Inferior parietal cortex (tissue), 1 donor: ENCODE measurements at regions not wholly inside any gene's neighbourhood (a gene's known extent, or its start where the extent isn't known, plus 50 kb on each side); places are given as distances from the start of the nearest gene placed in this dataset.

Experiments
- DNase-seq: peaks from one replicate; pipeline ENCODE4 v3.0.0-alpha.2; 2016; ENCODE audit errors: extremely low spot score

DNA sequence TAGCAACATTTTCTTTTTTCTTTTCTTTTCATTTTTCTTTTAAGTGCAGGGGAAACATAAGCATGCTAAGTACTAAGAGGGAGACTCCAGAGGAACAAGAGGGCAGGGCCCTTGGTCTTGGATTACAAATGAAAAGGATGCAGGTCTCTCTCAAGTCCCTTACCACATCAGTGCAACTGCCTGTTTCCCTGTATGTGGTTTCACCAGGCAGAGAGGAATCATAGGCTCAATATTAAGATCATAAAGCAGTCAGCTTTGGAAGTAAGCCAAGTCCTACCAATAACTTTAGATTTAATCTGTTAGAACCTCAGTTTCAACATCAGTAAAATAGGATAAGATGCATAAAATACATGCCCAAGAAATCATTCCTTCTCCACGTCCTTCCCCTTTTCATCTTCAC lies 422.7 kb upstream of the PAPPA start:
- no peak for DNase-seq

DNA sequence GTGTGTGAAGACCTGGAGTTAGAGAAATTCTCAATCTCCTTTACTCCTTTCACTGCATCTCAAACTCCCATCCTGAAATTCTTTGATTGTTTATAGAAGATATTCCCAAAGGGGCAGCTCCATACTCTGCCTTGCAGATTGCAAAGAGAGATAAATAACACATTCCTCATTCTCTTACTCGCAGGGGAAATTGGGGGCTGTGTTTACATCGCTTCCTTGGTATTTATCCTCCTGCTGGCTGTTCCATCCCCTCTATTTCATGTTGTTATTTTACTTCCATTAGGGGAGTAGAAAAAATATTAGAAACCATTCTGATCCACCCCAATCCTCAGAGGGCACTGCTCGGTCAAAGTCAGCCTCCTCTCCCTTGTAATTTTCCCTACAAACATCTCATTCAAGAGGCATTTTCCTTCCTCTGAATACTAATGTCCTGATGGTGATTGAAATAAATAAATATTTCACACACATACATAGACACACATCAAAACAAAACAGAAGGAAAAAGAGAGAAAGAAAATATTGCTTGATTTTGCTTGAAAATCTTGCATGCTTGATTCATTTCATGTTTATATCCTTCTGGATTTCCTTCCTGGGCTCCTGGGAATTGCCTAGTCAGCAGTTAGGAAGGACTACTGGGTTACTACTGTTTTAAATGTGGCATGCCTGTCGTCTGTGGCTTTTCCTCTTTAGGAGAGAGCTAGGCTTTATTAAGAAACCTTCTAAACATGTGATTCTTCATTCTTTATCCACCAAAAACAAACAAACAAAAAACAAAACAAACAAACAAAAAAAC lies 420.1 kb upstream of the PAPPA start:
- DNase-seq, result no peak

DNA sequence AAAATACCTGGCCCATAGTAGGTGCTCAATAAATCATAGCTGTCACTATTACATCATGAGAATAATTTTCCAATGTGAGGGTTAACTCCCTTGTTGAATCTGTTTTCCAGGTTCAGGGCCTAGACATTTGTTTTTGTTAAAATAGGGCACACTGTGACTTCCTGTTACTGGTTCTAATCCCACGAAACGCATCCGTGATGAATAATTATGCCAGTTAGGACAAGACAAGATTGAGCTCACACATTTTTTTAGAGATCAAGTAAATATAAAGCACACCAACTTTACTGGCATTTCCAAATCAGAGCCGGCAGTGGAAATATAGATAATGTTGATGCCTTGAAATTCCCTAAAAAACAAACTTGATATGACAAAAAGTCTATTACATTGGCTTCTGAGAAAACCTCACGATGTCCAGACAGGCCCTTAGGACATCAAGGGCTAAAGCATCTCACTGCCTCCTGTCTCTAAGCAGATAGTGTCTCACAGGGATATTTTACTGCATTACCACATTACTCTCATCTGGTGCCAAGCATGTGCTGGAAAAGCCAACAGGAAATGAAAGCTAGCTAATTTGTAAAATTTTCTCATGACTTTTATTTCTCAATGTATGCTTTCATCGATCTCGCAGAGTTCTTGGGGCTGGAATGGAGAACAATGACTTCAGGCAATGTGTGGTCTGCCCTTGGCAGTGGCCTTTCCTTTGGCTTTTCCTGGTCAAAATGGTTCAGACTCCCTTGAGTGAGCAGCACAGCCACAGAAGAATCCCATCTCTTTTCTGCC lies 414.3 kb upstream of the PAPPA start:
- DNase-seq, result no peak

DNA sequence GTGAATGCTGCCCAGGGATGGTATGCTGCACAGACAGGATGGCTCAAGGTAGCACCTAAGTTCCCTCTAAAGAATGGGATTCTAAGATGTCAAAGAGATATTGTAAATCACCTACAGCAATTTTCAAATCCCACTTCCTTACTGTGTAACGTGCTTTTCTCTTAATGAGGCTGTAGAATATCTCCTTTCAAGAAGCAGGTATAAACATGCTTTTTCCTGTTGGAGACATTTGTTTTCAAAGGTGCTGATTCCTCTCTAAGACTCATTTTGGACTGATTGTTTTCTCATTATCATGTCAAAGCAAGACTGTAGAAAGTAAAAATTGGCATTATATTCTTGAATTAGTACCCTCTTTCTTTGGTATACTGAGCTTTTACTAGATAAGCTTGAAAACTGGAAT lies 412.6 kb upstream of the PAPPA start:
- no peak for DNase-seq

DNA sequence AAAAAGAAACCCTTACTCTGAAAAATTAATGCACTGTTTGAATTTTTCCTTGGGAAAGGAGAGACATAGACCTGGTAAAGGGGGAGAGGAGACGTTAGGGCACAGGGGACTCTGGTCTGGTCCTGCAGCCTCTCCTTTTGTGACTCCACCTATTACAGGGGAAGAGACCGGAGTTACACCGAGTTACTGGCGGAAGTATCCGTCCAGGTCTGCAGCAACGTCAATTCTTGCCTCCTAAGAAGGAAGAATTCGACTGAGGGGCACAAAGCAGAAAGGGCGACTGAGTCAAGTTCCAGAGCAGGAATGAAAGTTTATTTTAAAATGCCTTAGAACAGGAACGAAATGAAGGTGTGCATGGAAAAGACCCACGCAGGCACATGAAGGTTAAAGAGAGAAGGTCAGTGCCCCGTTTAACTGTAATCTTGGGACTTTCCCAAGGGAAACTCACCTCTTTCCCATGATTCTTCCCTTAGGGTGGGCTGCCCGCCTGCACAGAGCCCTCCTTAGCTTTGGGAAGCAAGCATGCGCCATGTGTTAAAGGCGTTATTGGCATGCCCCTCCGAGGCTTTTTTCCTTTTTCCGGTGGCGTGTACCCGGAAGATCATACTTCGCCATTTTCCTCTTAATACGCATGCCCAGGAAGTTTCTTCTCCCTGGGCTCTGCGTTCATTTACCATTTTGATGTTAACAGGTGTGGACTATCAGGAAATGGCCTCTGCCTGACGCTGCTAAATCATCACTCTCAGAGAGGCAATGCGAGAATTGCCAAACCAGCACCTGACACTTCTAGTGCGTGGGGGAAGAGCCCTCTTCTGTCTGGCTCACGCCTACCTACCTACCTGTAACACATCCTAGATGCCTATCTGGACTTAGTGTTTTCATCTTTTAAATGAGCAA lies 409.6 kb upstream of the PAPPA start:
- DNase-seq, result no peak

DNA sequence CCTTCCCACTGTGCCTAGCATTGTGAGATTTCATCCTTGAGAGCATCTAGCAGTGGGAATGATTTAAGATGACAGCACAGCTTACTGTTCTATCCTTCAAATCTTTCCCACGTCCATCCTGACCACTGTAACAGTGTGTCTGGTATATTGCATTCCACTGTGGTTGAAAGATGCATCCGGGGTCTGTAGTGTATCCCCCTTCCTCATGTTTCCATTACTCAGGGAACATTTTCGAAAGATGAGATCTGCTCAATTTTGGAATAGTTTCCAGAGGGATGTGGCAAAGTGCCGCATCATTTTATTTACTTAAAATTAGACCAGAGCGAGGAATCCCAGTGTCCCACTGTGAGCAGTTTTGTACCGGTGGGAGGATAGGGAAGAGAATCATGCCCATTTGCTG lies 407.1 kb upstream of the PAPPA start:
- no peak for DNase-seq

DNA sequence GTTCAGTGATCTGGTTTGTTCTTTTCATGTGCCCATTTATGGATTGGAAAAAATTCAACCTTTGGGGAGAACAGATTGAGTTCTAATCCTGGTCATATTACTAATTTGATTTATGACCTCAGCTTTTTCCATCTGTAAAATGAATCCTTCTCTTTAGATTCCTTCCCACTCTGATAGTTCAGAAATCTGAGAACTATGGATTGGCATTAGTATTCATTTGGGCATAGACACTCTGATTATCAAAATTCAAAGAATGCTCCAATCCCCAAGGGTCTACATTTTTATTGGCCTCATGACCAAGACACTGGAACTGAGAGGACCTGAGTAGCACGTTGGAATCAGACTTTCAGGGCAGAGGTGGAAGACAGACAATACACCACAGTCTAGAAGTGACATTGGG lies 405.9 kb upstream of the PAPPA start:
- DNase-seq, result no peak

DNA sequence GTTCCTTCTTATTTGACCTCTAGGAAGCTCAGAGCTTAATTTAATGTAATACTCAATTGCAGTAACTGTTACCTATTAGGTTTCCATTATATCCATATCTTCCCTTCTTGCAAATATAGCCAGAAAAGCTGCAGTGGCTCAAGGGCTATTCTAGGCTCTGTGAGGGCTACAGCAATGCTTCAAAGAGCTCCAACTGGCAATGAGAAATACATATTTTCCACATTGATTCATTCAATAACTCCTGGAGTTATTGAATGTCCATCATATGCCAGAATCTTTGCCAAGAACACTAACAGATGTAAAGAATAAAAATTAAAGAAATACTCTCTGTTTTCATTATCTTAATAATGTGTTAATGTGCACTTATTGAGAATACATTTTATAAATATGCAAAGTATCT lies 396.9 kb upstream of the PAPPA start:
- DNase-seq, result no peak

DNA sequence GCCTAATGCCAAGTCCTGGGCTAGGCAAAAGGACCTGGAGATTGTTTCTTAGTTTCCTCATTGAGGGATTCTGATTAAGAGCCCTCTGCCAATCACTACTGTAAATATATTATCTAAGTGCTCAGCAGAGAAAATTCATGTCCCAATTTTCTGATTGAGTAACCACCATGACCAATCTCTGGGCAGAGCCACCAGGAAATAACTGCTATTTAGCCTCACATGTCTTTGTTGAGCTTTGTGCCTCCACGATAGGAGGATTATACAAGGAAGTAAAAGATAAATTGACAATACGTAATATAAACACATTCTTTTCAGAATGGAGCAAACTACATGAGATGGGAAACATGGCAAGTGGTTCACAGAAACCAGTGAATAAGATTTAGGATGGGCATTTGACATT lies 396.1 kb upstream of the PAPPA start:
- no peak for DNase-seq

DNA sequence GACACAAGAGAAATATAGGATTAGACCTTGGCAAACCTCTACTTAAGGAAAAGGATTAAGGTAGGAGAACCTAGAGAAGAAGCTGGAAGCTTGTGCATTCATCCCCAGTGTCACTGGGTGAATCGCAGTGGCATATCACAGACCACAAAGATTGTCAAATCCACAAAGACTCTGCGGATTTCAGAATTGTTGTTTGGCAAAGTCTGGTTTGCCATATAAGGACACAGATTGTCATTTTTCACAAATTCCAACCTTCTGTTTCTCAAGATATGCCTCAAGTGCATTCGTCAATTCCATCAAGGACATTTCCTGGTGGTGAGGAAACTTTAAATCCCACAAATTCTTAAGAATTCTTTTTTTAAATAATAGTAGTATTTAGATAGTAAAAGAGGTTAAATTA lies 395.1 kb upstream of the PAPPA start:
- no peak for DNase-seq

DNA sequence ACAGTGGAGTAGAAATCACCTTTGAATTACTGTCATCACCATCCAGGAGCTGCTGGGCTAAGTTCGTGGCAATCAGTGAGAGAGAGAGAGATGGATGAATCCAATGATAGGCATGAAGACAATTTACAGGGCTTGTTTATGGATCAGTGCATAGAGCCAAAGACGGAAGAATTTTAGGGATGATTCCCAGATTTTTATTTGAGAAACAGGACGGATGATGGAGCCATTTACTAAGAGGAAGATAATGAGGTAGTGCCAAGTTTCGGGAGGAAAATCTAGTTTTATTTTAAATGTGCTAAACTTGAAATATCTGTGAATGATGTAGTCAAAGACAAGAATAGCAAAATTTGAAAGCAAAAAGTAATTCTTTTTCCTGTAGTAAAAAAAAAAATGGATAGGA lies 394.2 kb upstream of the PAPPA start:
- DNase-seq, result no peak

DNA sequence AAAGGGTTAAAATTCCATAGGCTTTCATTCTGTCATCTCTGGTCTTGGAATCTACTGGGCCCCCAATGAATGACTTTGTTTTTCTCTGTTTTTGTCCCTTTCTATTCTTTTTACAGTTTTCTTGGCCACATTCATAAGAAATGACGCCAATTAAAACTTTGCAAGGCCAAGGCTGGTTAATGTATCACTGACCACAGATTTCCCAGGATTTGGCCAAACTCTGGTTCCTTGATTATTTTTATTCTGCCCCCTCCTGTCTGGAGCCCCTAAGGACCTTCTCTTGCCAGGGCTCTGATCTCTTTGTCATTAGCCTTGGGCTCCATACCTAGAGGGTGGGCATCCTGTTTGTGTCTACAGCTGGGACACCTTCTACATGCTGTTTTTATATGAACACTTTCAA lies 388.9 kb upstream of the PAPPA start:
- DNase-seq, result no peak

DNA sequence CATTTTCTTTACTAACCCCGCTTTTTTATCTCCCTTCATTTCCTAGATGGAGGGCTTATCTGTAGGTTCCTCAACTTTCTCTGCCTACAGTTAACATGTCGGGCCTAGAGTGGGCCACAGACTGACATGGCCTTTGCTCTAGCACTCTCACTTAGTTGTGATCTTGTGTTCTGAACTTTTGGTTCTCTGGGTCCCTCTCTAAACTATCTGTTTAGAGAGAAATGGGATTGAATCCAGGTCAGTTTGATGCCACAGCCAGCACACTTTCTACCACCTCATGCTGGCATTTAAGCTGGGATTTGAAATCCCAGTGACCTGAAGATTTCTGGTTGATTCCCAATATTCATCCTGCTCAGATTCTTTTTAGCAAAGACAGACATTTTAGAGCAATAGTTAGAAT lies 388.5 kb upstream of the PAPPA start:
- DNase-seq, result no peak

DNA sequence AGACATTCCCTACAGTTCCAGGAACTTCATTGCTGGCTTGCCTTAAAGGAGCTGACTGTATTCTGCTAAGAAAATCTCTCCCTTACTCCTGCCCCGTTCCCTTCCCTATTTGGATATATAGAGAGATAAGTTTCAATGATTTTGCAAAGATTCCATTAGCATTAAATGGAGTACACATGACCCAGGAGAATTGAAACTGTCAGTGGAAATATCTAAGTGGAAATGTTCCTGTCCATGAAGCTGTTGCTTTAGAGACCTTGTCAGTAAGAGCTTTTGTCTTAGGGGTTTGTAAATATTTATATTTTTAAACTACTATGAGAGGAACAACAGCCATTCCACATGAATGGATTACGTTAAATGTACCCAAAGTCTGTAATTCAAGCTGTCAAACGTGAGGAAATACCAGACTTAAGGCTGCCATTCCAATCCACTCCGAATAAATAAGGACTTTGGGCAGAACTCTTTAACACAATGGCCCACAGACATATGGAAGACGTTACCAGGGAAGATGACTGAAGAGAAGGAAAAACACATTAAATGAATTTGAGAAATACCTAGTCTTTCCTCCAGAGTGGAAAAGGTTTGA lies 387.1 kb upstream of the PAPPA start:
- no peak for DNase-seq

DNA sequence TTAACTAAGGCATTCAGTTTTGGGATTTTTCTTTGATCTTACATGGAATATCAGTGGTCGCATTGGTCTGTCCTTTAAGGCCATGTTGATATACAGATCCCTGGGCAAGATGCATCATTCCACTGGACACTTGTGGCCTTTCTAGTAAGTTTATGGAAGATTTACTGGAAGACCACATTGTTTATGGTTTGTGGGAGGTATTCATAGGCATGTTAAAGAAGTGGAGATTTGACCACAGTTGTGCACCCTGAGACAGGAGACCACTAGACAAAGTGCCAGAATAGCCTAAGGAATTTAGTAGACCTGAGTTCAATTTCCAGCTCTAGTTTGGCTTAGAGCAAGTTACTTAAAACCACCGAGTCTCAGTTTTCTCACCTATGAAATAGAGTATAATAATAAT lies 383.1 kb upstream of the PAPPA start:
- DNase-seq, result no peak

DNA sequence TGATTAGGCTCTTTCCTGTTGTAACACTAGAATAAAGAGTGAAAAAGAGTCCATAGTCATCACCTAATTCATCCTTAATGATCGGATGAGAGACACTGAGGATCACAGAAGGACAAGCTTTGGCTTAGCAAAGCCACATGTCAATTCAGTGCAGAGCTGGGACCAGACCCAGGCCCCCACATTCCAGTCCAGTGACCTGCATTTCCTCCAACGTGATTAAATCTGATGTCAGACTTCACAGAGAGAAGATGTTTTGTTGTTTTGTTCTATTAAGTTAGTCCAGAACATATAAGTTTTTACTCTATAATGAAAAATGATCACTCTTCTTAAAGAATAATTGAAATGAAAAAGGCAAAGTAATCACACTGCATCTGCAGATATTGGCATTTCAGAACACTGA lies 377.9 kb upstream of the PAPPA start:
- no peak for DNase-seq

DNA sequence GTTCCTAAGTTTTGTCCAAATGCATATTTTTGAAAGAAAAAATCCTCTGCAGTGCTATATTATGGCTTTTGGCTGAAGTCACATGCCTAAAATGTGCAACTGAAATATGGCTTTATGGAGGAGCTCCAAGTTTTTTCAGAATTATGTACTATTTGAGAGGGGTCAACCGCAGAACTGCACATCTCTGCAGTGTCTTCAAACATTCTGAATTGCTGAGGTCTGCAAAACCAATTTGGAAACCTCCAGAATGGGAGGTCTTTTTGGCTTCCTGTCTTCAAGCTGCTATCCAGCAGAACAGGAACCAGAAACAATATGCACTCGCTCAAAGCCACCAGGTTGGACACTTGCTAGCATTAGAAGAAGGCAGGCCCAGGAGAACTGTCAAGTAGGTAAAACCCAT lies 376.0 kb upstream of the PAPPA start:
- no peak for DNase-seq

DNA sequence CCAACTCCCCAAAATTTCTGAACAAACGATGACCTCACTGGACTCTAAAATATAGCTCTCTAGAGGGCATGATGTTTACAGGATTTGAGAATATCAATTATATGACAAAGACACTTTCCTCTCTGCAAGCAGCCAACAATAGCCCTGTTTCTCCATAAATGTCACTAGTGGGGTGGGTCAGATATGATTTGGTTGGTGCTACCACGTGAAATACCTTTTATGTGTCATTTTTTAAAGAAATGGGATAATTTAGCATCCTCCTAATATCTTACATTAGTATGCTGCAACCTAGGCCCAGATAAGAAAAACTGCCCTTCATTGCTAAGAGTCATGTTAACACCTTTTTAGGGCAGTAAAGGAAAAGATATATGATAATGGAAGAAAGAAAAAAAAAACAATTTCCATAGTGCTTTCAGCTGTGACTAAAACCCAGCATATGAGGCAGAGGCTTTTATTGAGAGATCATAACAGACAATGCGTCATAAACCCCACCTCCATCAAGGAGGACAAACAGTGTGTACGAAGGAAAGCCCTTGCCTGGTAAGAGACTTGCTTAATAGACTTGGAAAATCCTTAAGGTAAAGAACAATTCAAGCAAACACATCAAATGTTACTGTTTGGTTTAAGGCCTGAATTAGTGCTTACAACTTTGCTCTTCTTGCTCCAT lies 372.4 kb upstream of the PAPPA start:
- no peak for DNase-seq

DNA sequence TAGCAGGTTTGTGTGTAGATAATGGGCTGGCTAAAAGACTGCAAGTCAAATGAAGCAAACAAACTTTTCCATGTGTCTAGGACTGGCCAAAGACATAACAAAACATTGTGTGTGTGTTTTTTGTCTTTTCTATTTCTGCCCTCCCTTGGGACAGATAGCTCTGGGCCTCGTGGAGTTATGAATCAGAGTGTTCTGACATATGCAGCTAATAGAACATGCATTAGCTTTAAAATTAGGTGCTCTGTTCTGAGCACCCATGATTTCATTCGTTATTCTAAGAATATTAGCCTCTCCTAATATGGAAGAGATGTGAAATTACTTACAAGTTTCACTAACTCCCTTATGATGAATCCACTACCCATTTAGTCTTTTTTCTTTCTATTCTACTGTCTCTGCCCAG lies 367.3 kb upstream of the PAPPA start:
- DNase-seq, result no peak

DNA sequence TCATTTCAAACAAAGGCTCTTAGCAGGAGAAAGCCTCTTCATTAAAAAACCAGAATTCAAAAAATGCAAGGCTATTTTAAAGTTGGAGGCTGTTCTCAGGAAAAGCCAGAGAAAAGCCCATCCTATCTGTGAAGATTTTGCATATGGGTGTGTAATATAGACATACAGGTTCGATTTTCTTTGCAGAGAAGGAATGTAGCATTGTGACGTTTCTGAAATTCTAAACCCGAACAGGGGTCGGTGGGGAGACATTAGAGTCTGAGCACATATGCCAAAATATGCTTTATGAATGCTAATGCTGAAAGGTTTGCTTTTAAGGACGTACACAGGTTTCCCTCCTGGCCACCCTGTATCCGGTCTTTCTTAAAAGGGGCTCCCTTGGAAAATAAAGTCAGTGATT lies 363.1 kb upstream of the PAPPA start:
- no peak for DNase-seq

DNA sequence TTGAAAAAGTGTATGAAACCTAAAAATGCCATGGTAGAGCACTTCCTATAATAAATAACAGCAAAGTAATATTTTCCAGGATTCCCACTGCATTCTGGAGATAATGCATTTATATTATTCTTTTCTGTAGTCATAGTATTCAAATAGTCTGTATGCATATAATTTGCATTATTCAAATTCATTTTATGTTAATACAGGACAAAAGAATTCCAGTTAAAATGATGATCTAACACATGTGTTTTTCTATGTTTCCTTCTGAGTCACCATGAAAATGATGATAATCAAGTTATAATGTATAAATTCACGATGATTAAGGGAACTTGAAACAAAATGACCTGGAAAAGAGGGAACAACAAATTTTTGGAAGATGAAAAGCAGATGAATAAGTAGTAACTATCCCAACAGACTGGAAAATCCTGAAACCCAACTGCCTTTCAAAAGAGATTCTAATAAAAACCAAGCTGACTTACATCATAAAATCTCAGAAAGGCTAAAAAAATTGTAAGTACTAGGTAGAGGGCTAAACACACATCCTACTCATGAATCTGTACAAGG lies 358.6 kb upstream of the PAPPA start:
- no peak for DNase-seq
